Endodermal cell (in vitro differentiated cells): ENCODE measurements at regions not wholly inside any gene's neighbourhood (a gene's known extent, or its start where the extent isn't known, plus 50 kb on each side); places are given as distances from the start of the nearest gene placed in this dataset.

Source experiments
- DNase-seq: peaks from one replicate; pipeline ENCODE4 v3.0.0-alpha.2; 2017
- H3K27ac ChIP-seq: 2 replicates; pipeline ENCODE4 v1.5.1; 2013; ENCODE audit warnings: mild to moderate bottlenecking, low read depth, low read length, moderate library complexity
- H3K27me3 ChIP-seq: 2 replicates; pipeline ENCODE4 v1.6.1; 2013; ENCODE audit warnings: mild to moderate bottlenecking, low read length, moderate library complexity; ENCODE audit not compliant: insufficient read depth, control insufficient read depth, poor library complexity, severe bottlenecking
- H3K36me3 ChIP-seq: 2 replicates; pipeline ENCODE4 v1.7.0; 2013; ENCODE audit warnings: mild to moderate bottlenecking, low read length, moderate library complexity; ENCODE audit not compliant: control insufficient read depth, insufficient read depth
- H3K4me1 ChIP-seq: one replicate; pipeline ENCODE4 v1.7.0; 2013; ENCODE audit warnings: low read length; ENCODE audit not compliant: control insufficient read depth, insufficient read depth
- H3K4me3 ChIP-seq: 2 replicates; pipeline ENCODE4 v1.5.1; 2013; ENCODE audit warnings: mild to moderate bottlenecking, low read length, moderate library complexity
- H3K9ac ChIP-seq: 2 replicates; pipeline ENCODE4 v1.6.1; 2013; ENCODE audit warnings: mild to moderate bottlenecking, low read length, moderate library complexity; ENCODE audit not compliant: poor library complexity, severe bottlenecking; ENCODE audit errors: extremely low read depth
- H3K9me3 ChIP-seq: 2 replicates; pipeline ENCODE4 v1.6.1; 2013; ENCODE audit warnings: mild to moderate bottlenecking, low read length, moderate library complexity; ENCODE audit not compliant: control insufficient read depth
- H3K27ac Mint-ChIP-seq: 2 replicates; pipeline ENCODE4 v1.8.0; 2020; ENCODE audit warnings: mixed read lengths
- H3K27me3 Mint-ChIP-seq: 2 replicates; pipeline ENCODE4 v1.8.0; 2021; ENCODE audit warnings: mild to moderate bottlenecking, mixed read lengths; ENCODE audit not compliant: insufficient read depth
- H3K36me3 Mint-ChIP-seq: 2 replicates; pipeline ENCODE4 v1.8.0; 2020; ENCODE audit warnings: low read depth, mixed read lengths
- H3K4me1 Mint-ChIP-seq: 2 replicates; pipeline ENCODE4 v1.8.0; 2020; ENCODE audit warnings: mixed read lengths
- H3K4me3 Mint-ChIP-seq: 2 replicates; pipeline ENCODE4 v1.8.0; 2020; ENCODE audit warnings: mild to moderate bottlenecking, moderate library complexity, mixed read lengths
- H3K9me3 Mint-ChIP-seq: 2 replicates; pipeline ENCODE4 v1.8.0; 2020; ENCODE audit warnings: mild to moderate bottlenecking, mixed read lengths
- WGBS, 2 experiments: methylation state at CpG; one replicate each; pipeline versions ENCODE4 v1.1.5 to v1.1.7; 2013; ENCODE audit warnings: missing lambda C conversion rate in 2 of 2, mixed read lengths in 1 of 2; ENCODE audit not compliant: insufficient coverage in 1 of 2, insufficient read length in 1 of 2; 5-methylcytosine and 5-hydroxymethylcytosine counted together
- TF ChIP-seq, protein P1 (sequence below): fragments of 200-600 bp; sonication (generic); conservative IDR thresholded peaks from 2 replicates; pipeline ENCODE4 v1.5.0; 2021; ENCODE audit warnings: antibody characterized with exemption, mild to moderate bottlenecking

DNA sequence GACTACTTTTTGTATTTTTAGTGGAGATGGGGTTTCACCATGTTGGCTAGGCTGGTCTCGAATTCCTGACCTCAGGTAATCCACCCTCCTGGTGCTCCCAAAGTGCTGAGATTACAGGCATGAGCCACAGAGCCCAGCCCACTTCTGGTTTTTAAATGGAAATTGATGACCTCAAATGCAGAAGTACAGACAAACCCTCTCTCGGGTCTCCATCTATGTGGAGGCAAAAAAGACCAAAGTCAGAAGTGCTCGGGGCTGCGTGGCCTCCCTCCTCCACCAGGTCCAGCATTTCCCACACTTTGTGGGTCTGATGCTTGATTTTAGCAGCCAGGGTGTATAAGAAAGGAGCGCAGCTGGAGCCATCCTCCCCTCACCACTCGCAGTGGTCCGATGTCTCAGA, 187.3 kb upstream of the AUTS2 start:
- TF ChIP-seq, protein P1, sequence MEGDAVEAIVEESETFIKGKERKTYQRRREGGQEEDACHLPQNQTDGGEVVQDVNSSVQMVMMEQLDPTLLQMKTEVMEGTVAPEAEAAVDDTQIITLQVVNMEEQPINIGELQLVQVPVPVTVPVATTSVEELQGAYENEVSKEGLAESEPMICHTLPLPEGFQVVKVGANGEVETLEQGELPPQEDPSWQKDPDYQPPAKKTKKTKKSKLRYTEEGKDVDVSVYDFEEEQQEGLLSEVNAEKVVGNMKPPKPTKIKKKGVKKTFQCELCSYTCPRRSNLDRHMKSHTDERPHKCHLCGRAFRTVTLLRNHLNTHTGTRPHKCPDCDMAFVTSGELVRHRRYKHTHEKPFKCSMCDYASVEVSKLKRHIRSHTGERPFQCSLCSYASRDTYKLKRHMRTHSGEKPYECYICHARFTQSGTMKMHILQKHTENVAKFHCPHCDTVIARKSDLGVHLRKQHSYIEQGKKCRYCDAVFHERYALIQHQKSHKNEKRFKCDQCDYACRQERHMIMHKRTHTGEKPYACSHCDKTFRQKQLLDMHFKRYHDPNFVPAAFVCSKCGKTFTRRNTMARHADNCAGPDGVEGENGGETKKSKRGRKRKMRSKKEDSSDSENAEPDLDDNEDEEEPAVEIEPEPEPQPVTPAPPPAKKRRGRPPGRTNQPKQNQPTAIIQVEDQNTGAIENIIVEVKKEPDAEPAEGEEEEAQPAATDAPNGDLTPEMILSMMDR, result no peak
- Mint-ChIP-seq H3K4me3 (no peak overlapping the region), H3K27me3 (no peaks in the 10 kb centered on the region), H3K4me1 (peaks cover 1% of the 10 kb centered on the region), H3K36me3 (no peaks in the 10 kb centered on the region), H3K9me3 (peaks cover 8% of the 10 kb centered on the region), H3K27ac (no peak overlapping the region)
- no peaks in the 10 kb centered on the region for H3K36me3 ChIP-seq
- H3K9ac ChIP-seq, result no peak overlapping the region
- no peaks in the 10 kb centered on the region for H3K4me1 ChIP-seq
- WGBS, 2 experiments, result 75 to 92% methylated on average over 6 to 7 of the region's 7 CpGs
- no peaks in the 10 kb centered on the region for H3K9me3 ChIP-seq
- no peak overlapping the region for H3K27ac ChIP-seq
- no peaks in the 10 kb centered on the region for H3K27me3 ChIP-seq
- no peak overlapping the region for H3K4me3 ChIP-seq
- DNase-seq, result no peak

DNA sequence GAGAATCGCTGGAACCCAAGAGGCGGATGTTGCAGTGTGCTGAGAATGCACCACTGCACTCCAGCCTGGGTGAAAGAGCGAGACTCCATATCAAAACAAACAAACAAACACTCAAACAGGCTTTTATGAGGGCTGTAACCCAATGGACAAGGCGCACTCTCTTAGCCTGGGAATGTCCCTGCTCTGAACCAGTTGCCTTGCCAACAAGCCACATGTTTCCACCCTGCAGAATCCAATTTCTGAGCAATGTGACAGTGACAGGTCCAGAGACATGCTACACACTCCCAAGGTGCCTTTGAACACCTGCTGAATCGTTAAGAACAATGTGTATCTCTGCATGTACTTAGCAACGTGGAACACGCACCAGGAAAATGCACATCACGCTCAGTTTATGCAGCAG, 186.8 kb upstream of the AUTS2 start:
- Mint-ChIP-seq H3K27ac (no peak overlapping the region), H3K27me3 (no peaks in the 10 kb centered on the region), H3K4me1 (peaks cover 1% of the 10 kb centered on the region), H3K4me3 (no peak overlapping the region), H3K9me3 (peaks cover 8% of the 10 kb centered on the region), H3K36me3 (no peaks in the 10 kb centered on the region)
- H3K27me3 ChIP-seq, result no peaks in the 10 kb centered on the region
- no peak for DNase-seq
- no peaks in the 10 kb centered on the region for H3K4me1 ChIP-seq
- no peaks in the 10 kb centered on the region for H3K9me3 ChIP-seq
- H3K4me3 ChIP-seq, result no peak overlapping the region
- no peak overlapping the region for H3K27ac ChIP-seq
- TF ChIP-seq, protein P1, result no peak
- no peak overlapping the region for H3K9ac ChIP-seq
- no peaks in the 10 kb centered on the region for H3K36me3 ChIP-seq
- WGBS, 2 experiments, result 92 to 93% methylated on average over 3 to 8 of the region's 8 CpGs

DNA sequence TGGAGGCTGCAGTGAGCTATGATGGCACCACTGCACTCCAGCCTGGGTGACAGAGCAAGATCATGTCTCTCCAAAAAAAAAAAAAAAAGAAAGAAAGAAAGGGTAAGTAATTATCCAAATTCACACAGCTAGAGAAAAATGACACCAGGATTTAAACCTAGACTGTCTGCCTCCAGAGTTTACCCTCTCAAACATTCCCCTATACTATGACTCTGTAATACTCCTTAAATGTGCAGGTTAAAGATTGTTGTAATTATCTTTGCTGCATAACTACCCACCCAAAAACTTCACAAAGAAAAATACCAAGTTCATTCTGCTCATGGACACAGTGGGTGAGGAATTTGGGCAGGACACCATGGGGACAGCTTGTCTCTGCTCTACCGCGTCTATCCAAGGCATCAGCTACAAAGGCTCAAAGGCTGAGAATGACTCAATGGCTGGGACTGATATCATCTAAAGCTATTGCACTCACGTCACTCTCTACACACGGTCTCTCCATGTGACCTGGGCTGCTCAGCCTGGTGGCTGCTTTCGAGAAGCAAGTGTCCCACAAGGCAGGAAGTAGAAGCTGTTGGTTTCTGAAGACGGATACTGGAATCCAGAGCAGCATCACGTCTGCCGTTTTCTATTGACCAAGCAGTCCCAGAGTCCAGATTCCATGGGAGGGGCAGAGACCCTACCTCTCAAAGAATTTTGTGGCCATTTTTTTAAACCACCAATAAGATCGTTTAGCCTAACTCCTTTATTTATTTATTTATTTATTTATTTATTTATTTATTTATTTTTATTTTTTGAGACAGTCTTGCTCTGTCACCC, 185.7 kb upstream of the AUTS2 start:
- no peak overlapping the region for H3K4me3 ChIP-seq
- H3K4me1 ChIP-seq, result no peaks in the 10 kb centered on the region
- peaks cover 1% of the 10 kb centered on the region for H3K4me1 Mint-ChIP-seq
- no peaks in the 10 kb centered on the region for H3K27me3 ChIP-seq
- H3K27ac ChIP-seq, result no peak overlapping the region
- DNase-seq, result no peak
- peaks cover 17% of the 10 kb centered on the region for H3K9me3 Mint-ChIP-seq
- H3K27me3 Mint-ChIP-seq, result no peaks in the 10 kb centered on the region
- peaks cover 7% of the 10 kb centered on the region for H3K9me3 ChIP-seq
- no peak overlapping the region for H3K4me3 Mint-ChIP-seq
- H3K27ac Mint-ChIP-seq, result no peak overlapping the region
- 85 to 88% methylated on average over 8 of the region's 9 CpGs for WGBS, 2 experiments
- TF ChIP-seq, protein P1, result no peak
- H3K36me3 Mint-ChIP-seq, result no peaks in the 10 kb centered on the region
- no peaks in the 10 kb centered on the region for H3K36me3 ChIP-seq
- H3K9ac ChIP-seq, result no peak overlapping the region
